Keratinocyte (primary cell): ENCODE measurements at regions not wholly inside any gene's neighbourhood (a gene's known extent, or its start where the extent isn't known, plus 50 kb on each side); places are given as distances from the start of the nearest gene placed in this dataset.

Experiments
- CTCF ChIP-seq, 3 experiments: IDR thresholded peaks in 1 of 3; conservative IDR thresholded peaks in 1 of 3; optimal IDR thresholded peaks in 1 of 3; 2 replicates in 2 of 3; 3 replicates in 1 of 3; pipeline versions ENCODE3 to v1.5.1; 2011; ENCODE audit warnings: low read length in 3 of 3, mild to moderate bottlenecking in 3 of 3, moderate library complexity in 2 of 3, control low read depth in 1 of 3, inconsistent platforms in 1 of 3; ENCODE audit not compliant: insufficient read depth in 2 of 3; ENCODE audit errors: extremely low read depth in 1 of 3
- EZH2 ChIP-seq: IDR thresholded peaks from one replicate; pipeline ENCODE4 v1.6.1; 2012; ENCODE audit warnings: inconsistent platforms, mild to moderate bottlenecking, low read length, moderate library complexity

GRCh38 chr1:147451628-147452027 lies 89.7 kb upstream of the BCL9 start:
- no peak for TF ChIP-seq CTCF (optimal IDR thresholded peaks at IDR 0.05 in 1 of 3, IDR thresholded peaks at IDR 0.05 in 1 of 3, conservative IDR thresholded peaks at IDR 0.05 in 1 of 3; ENCODE audit: extremely low read depth in 1 of 3, insufficient read depth in 2 of 3, low read length in 3 of 3)
- no peak for TF ChIP-seq EZH2
